ENCODE measurements at regions not wholly inside any gene's neighbourhood (a gene's known extent, or its start where the extent isn't known, plus 50 kb on each side); places are given as distances from the start of the nearest gene placed in this dataset.

DNA sequence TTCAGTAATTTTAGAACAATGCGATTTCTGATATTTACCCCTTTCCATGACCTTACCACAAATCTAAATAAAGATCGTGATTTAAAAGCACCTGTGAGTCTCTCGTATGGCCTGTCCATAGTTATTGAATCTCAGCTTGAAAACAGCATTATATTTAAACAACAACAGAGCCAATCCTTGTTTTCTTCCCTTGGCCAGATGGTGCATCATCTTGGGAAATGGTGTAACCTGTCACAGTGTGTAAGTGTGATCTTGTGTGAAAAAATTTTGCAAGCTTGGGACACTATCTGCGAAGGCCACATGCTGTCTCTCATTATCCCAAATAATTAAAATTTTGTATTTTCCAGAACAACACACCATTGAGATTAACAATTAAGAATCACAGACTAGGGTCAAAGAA, 262.7 kb upstream of the SPHKAP start:
- H3K9me3 ChIP-seq (ENCODE audit: control insufficient read depth in 4 of 4, low read length in 3 of 4), result peaks cover 0 to 3% (median 0%) of the 10 kb centered on the region in 4 donors
- TF ChIP-seq SP1 (IDR thresholded peaks at IDR 0.05), result no peak
- TF ChIP-seq FOXA1 (IDR thresholded peaks at IDR 0.05), result no peak
- TF ChIP-seq, protein P1, sequence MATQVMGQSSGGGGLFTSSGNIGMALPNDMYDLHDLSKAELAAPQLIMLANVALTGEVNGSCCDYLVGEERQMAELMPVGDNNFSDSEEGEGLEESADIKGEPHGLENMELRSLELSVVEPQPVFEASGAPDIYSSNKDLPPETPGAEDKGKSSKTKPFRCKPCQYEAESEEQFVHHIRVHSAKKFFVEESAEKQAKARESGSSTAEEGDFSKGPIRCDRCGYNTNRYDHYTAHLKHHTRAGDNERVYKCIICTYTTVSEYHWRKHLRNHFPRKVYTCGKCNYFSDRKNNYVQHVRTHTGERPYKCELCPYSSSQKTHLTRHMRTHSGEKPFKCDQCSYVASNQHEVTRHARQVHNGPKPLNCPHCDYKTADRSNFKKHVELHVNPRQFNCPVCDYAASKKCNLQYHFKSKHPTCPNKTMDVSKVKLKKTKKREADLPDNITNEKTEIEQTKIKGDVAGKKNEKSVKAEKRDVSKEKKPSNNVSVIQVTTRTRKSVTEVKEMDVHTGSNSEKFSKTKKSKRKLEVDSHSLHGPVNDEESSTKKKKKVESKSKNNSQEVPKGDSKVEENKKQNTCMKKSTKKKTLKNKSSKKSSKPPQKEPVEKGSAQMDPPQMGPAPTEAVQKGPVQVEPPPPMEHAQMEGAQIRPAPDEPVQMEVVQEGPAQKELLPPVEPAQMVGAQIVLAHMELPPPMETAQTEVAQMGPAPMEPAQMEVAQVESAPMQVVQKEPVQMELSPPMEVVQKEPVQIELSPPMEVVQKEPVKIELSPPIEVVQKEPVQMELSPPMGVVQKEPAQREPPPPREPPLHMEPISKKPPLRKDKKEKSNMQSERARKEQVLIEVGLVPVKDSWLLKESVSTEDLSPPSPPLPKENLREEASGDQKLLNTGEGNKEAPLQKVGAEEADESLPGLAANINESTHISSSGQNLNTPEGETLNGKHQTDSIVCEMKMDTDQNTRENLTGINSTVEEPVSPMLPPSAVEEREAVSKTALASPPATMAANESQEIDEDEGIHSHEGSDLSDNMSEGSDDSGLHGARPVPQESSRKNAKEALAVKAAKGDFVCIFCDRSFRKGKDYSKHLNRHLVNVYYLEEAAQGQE (IDR thresholded peaks at IDR 0.05), result no peak
- no peak for TF ChIP-seq YY1 (IDR thresholded peaks at IDR 0.05)
- no peak for TF ChIP-seq ZBTB33 (IDR thresholded peaks at IDR 0.05)
- TF ChIP-seq ATF3 (IDR thresholded peaks at IDR 0.05), result no peak
- TF ChIP-seq GABPA (IDR thresholded peaks at IDR 0.05 in 1 of 2, conservative IDR thresholded peaks at IDR 0.05 in 1 of 2), result no peak
- TF ChIP-seq HNF4G (IDR thresholded peaks at IDR 0.05), result no peak
- no peak for TF ChIP-seq RAD21 (IDR thresholded peaks at IDR 0.05)
- no peak for TF ChIP-seq EGR1 (IDR thresholded peaks at IDR 0.05; ENCODE audit: low read depth in 2 of 2)
- TF ChIP-seq HNF4A (conservative IDR thresholded peaks at IDR 0.05), result no peak
- TF ChIP-seq FOXA2 (IDR thresholded peaks at IDR 0.05), result no peak
- WGBS, result 77% methylated on average over 4 of the region's 4 CpGs

GRCh38 chr2:228433721-228434120, 252.2 kb upstream of the SPHKAP start:
- Histone ChIP-seq H3K27ac (ENCODE audit: low read depth in 1 of 2, low read length in 2 of 2) (no peak overlapping the region), H3K4me3 (ENCODE audit: low read depth in 1 of 3, low read length in 3 of 3) (no peak overlapping the region), H3K36me3 (ENCODE audit: control insufficient read depth in 4 of 4, insufficient read depth in 3 of 4, low read depth in 1 of 4, low read length in 3 of 4) (no peaks in the 10 kb centered on the region), H3K9me3 (ENCODE audit: control insufficient read depth in 4 of 4, low read length in 3 of 4) (no peaks in the 10 kb centered on the region), H3K9ac (ENCODE audit: low read depth in 1 of 2, low read length in 2 of 2) (no peak overlapping the region), H3K27me3 (ENCODE audit: control insufficient read depth in 4 of 4, insufficient read depth in 4 of 4, low read length in 3 of 4) (no peaks in the 10 kb centered on the region), H3K4me1 (ENCODE audit: control insufficient read depth in 4 of 4, insufficient read depth in 4 of 4, low read length in 3 of 4) (no peaks in the 10 kb centered on the region)
- TF ChIP-seq FOXA1 (IDR thresholded peaks at IDR 0.05) (no peak), ATF3 (IDR thresholded peaks at IDR 0.05) (no peak)
- TF ChIP-seq, protein P2, sequence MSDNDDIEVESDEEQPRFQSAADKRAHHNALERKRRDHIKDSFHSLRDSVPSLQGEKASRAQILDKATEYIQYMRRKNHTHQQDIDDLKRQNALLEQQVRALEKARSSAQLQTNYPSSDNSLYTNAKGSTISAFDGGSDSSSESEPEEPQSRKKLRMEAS (IDR thresholded peaks at IDR 0.05), result no peak
- TF ChIP-seq, protein P1 (IDR thresholded peaks at IDR 0.05), result no peak
- no peak for DNase-seq (ENCODE audit: low spot score)

More for the DNA sequence above, 262.7 kb upstream of the SPHKAP start:
- H3K4me3 ChIP-seq (ENCODE audit: low read depth in 1 of 3, low read length in 3 of 3), result no peak overlapping the region
- H3K36me3 ChIP-seq (ENCODE audit: control insufficient read depth in 4 of 4, insufficient read depth in 3 of 4, low read depth in 1 of 4, low read length in 3 of 4), result no peaks in the 10 kb centered on the region
- DNase-seq (ENCODE audit: low spot score), result no peak
- H3K4me1 ChIP-seq (ENCODE audit: control insufficient read depth in 4 of 4, insufficient read depth in 4 of 4, low read length in 3 of 4), result no peaks in the 10 kb centered on the region
- peaks cover 0 to 2% (median 0%) of the 10 kb centered on the region in 4 donors for H3K27me3 ChIP-seq (ENCODE audit: control insufficient read depth in 4 of 4, insufficient read depth in 4 of 4, low read length in 3 of 4)
- H3K27ac ChIP-seq (ENCODE audit: low read depth in 1 of 2, low read length in 2 of 2), result no peak overlapping the region
- H3K9ac ChIP-seq (ENCODE audit: low read depth in 1 of 2, low read length in 2 of 2), result no peak overlapping the region

Data from liver (tissue), 7 donors.